HCT116 (cell line): ENCODE measurements at regions not wholly inside any gene's neighbourhood (a gene's known extent, or its start where the extent isn't known, plus 50 kb on each side); places are given as distances from the start of the nearest gene placed in this dataset.

Experiments
- ATAC-seq: fragments of 200-7000 bp; cut with Tn5 transposase; 2 replicates; pipeline ENCODE4 v1.9.1; 2020; ENCODE audit warnings: mild to moderate bottlenecking, moderate library complexity
- BruUV-seq: library from RNA; stranded (reverse); fragments of 400-500 nt; replicated peaks from 2 replicates; lab custom pipeline; 2021; lab: Mats Ljungman, UMichigan
- CTCF ChIA-PET: fragments of 300-600 bp; sonication (Branson Sonifier 250); formaldehyde crosslinking; loops from one replicate; lab custom pipeline; 2021; ENCODE audit warnings: antibody characterized with exemption; lab: Charles Lee
- POLR2A ChIA-PET: fragments of 300-600, 350-600 bp; sonication (Branson Sonifier 250); formaldehyde crosslinking; loops from one replicate; lab custom pipeline; 2021; ENCODE audit warnings: antibody characterized with exemption; lab: Charles Lee
- RAD21 ChIA-PET, 2 experiments: fragments of 300-600 bp; sonication (Branson Sonifier 250); formaldehyde crosslinking; loops; one replicate each; lab custom pipeline; 2023; ENCODE audit warnings: low total read pairs in 2 of 2; ENCODE audit not compliant: uncharacterized antibody in 2 of 2, unreplicated experiment in 2 of 2, low non-redundant PET in 1 of 2; lab: Charles Lee
- DNase-seq: peaks from one replicate; pipeline ENCODE4 v3.0.0-alpha.2; 2010; ENCODE audit warnings: low read depth, low spot score
- H2AFZ ChIP-seq: fragments of 200-600 bp; shearing (Covaris generic), sonication (generic); 2 replicates; pipeline ENCODE4 v1.6.1; 2017; ENCODE audit warnings: low read depth, mixed run types, mixed read lengths, antibody characterized with exemption, low read length; ENCODE audit not compliant: poor library complexity, severe bottlenecking
- H3K27ac ChIP-seq: 2 replicates; pipeline ENCODE4 v1.5.1; 2012; ENCODE audit warnings: low read depth, low read length
- H3K27me3 ChIP-seq: fragments of 200-600 bp; sonication (generic); 2 replicates; pipeline ENCODE4 v1.6.1; 2016; ENCODE audit warnings: mixed run types, low read length, mixed read lengths; ENCODE audit not compliant: insufficient read depth
- H3K36me3 ChIP-seq, 2 experiments: fragments of 200-500 bp in 1 of 2; fragments of 200-600 bp in 1 of 2; sonication (Bioruptor generic) in 1 of 2; sonication (generic) in 1 of 2; 2 replicates each; pipeline versions ENCODE4 v1.5.1 to v1.6.1; 2014 to 2016; ENCODE audit warnings: low read length in 2 of 2, inconsistent platforms in 1 of 2, mixed read lengths in 1 of 2, mixed run types in 1 of 2; ENCODE audit not compliant: insufficient read depth in 2 of 2, control insufficient read depth in 1 of 2
- H3K4me1 ChIP-seq, 2 experiments: fragments of 200-600 bp in 1 of 2; sonication (generic) in 1 of 2; 2 replicates each; pipeline versions ENCODE4 v1.5.1 to v1.6.1; 2012 to 2017; ENCODE audit warnings: low read length in 2 of 2, inconsistent platforms in 1 of 2, mild to moderate bottlenecking in 1 of 2, mixed read lengths in 1 of 2, mixed run types in 1 of 2, moderate library complexity in 1 of 2; ENCODE audit not compliant: insufficient read depth in 2 of 2, control insufficient read depth in 1 of 2
- H3K4me2 ChIP-seq: fragments of 200-600 bp; sonication (generic); 2 replicates; pipeline ENCODE4 v1.6.1; 2017; ENCODE audit warnings: mixed run types, low read length, mixed read lengths
- H3K4me3 ChIP-seq, 2 experiments: fragments of 200-600 bp in 1 of 2; sonication (generic) in 1 of 2; replicated peaks in 1 of 2; 2 replicates each; pipeline ENCODE4 v1.5.1; 2011 to 2016; ENCODE audit warnings: low read length in 2 of 2, control low read depth in 1 of 2, low read depth in 1 of 2, mild to moderate bottlenecking in 1 of 2, mixed read lengths in 1 of 2, mixed run types in 1 of 2
- H3K79me2 ChIP-seq: fragments of 200-600 bp; sonication (generic); 2 replicates; pipeline ENCODE4 v1.6.1; 2017; ENCODE audit warnings: mild to moderate bottlenecking, mixed run types, low read length, moderate library complexity, mixed read lengths; ENCODE audit not compliant: insufficient read depth
- H3K9ac ChIP-seq: fragments of 200-600 bp; sonication (generic); 2 replicates; pipeline ENCODE4 v1.6.1; 2016; ENCODE audit warnings: low read length, mixed read lengths
- H3K9me2 ChIP-seq: fragments of 200-600 bp; sonication (generic), shearing (Covaris generic); 2 replicates; pipeline ENCODE4 v1.6.1; 2017; ENCODE audit warnings: mixed run types, mild to moderate bottlenecking, moderate library complexity; ENCODE audit not compliant: insufficient read depth
- H3K9me3 ChIP-seq, 2 experiments: fragments of 200-500 bp in 1 of 2; fragments of 200-600 bp in 1 of 2; sonication (Bioruptor generic) in 1 of 2; sonication (generic) in 1 of 2; 2 replicates each; pipeline ENCODE4 v1.6.1; 2014 to 2017; ENCODE audit warnings: low read length in 2 of 2, mixed read lengths in 2 of 2, inconsistent platforms in 1 of 2, low read depth in 1 of 2, mild to moderate bottlenecking in 1 of 2, mixed run types in 1 of 2, moderate library complexity in 1 of 2; ENCODE audit not compliant: control insufficient read depth in 1 of 2, insufficient read depth in 1 of 2
- H4K20me1 ChIP-seq: fragments of 200-600 bp; sonication (generic), shearing (Covaris generic); 2 replicates; pipeline ENCODE4 v1.6.1; 2017; ENCODE audit warnings: mixed run types, mild to moderate bottlenecking, moderate library complexity; ENCODE audit not compliant: insufficient read depth
- CBX3 ChIP-seq: IDR thresholded peaks from 2 replicates; pipeline ENCODE4 v1.6.1; 2012; ENCODE audit warnings: low read depth
- CTCF ChIP-seq, 3 experiments: fragments of 200-600 bp in 1 of 3; sonication (generic) in 1 of 3; IDR thresholded peaks in 2 of 3; conservative IDR thresholded peaks in 1 of 3; 2 replicates each; pipeline ENCODE4 v1.5.1; 2012 to 2017; ENCODE audit warnings: low read depth in 2 of 3, low read length in 2 of 3, antibody characterized with exemption in 1 of 3, borderline replicate concordance in 1 of 3, control low read depth in 1 of 3, mild to moderate bottlenecking in 1 of 3, mixed read lengths in 1 of 3, mixed run types in 1 of 3, moderate library complexity in 1 of 3; ENCODE audit not compliant: insufficient read depth in 1 of 3
- YY1 ChIP-seq: IDR thresholded peaks from 2 replicates; pipeline ENCODE4 v1.6.1; 2011; ENCODE audit warnings: low read length, low read depth, moderate library complexity, mild to moderate bottlenecking; ENCODE audit not compliant: insufficient replicate concordance; ENCODE audit errors: extremely low read depth
- ZNF274 ChIP-seq: fragments of 200-500 bp; sonication (Bioruptor generic); IDR thresholded peaks from 2 replicates; pipeline ENCODE4 v1.6.1; 2014; ENCODE audit warnings: mild to moderate bottlenecking, low read depth, low read length, inconsistent platforms
- intact Hi-C: fragments of 100-400 bp; cut with micrococcal nuclease; formaldehyde crosslinking; loops from 2 replicates; pipeline ENCODE4 v1.10.0; 2022
- TF ChIP-seq, protein P1 (sequence below): IDR thresholded peaks from 2 replicates; pipeline ENCODE4 v1.6.1; 2012

DNA sequence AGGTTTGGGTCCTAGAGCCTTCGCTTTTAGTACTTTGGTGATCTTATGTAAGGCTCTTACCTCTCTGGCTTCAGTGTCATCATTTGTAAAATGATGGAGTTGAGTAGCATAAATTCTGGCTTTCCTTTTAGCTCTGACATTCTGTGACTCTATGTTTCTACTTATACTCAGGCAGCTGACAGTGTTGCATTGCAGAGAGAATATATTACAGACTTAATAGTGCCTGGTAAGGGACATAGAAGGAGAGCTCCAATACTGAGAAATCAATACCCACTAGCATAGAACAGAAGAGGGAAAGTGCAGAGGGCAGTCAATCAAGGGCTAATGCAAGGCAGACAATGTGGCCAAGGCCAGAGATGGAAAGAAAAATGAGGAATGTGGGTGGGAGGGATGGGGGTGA lies 371.4 kb upstream of the TLE4 start:
- 0 out of 2 replicates have a peak, but pooled peaks cover 3% of the 10 kb centered on the region for H3K27me3 ChIP-seq
- RAD21 ChIA-PET, result no interaction called here
- no peaks in the 10 kb centered on the region for H3K79me2 ChIP-seq
- TF ChIP-seq CTCF (IDR thresholded peaks at IDR 0.05 in 2 of 3, conservative IDR thresholded peaks at IDR 0.05 in 1 of 3; ENCODE audit: borderline replicate concordance in 1 of 3, insufficient read depth in 1 of 3, low read depth in 2 of 3, low read length in 2 of 3), result no peak
- TF ChIP-seq YY1, result no peak
- TF ChIP-seq, all 23 proteins: peak for 0
- Histone ChIP-seq H3K27ac (no peak overlapping the region), H2AFZ (no peak overlapping the region), H3K4me2 (no peak overlapping the region), H3K36me3 (no peaks in the 10 kb centered on the region), H3K4me3 (no peak overlapping the region), H3K4me1 (no peaks in the 10 kb centered on the region), H4K20me1 (no peaks in the 10 kb centered on the region), H3K9me3 (no peaks in the 10 kb centered on the region), H3K9me2 (no peaks in the 10 kb centered on the region), H3K9ac (no peak overlapping the region)
- ChIA-PET POLR2A (no interaction called here), CTCF (no interaction called here)
- DNase-seq (no peak), ATAC-seq (no peak)
- intact Hi-C loops, result no loop called here
- BruUV-seq, result no TSS peak

- 0 out of 2 replicates have a peak, but pooled peaks cover 3% of the 10 kb centered on the region for H3K27me3 ChIP-seq
- H3K4me1 ChIP-seq, result no peaks in the 10 kb centered on the region
- no peak overlapping the region for H3K4me2 ChIP-seq
- H2AFZ ChIP-seq, result no peak overlapping the region
- no peak for TF ChIP-seq ZNF274
- TF ChIP-seq CBX3, result no peak
- TF ChIP-seq, protein P1, sequence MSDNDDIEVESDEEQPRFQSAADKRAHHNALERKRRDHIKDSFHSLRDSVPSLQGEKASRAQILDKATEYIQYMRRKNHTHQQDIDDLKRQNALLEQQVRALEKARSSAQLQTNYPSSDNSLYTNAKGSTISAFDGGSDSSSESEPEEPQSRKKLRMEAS, result no peak
- H3K4me3 ChIP-seq, result no peak overlapping the region
- no peak for ATAC-seq
- no peak overlapping the region for H3K27ac ChIP-seq
- ChIA-PET RAD21 (no interaction called here), CTCF (no interaction called here), POLR2A (no interaction called here)
- H4K20me1 ChIP-seq, result no peaks in the 10 kb centered on the region
- no peaks in the 10 kb centered on the region for H3K79me2 ChIP-seq
- H3K36me3 ChIP-seq, result no peaks in the 10 kb centered on the region
- no peaks in the 10 kb centered on the region for H3K9me2 ChIP-seq
- no peak overlapping the region for H3K9ac ChIP-seq
- no TSS peak for BruUV-seq
- intact Hi-C loops, result no loop called here
- no peak for DNase-seq
- no peaks in the 10 kb centered on the region for H3K9me3 ChIP-seq
Observed at GRCh38 chr9:79201636-79202035, 370.1 kb upstream of the TLE4 start.
